ENCODE measurements at regions not wholly inside any gene's neighbourhood (a gene's known extent, or its start where the extent isn't known, plus 50 kb on each side); places are given as distances from the start of the nearest gene placed in this dataset.

- no peak for DNase-seq
Observed at GRCh38 chr2:191515551-191515950, 162.4 kb upstream of the NABP1 start.

GRCh38 chr2:191516260-191516659, 161.7 kb upstream of the NABP1 start:
- DNase-seq = no peak

- DNase-seq = peak; percentile 57
Observed at GRCh38 chr2:191521608-191522208, 156.2 kb upstream of the NABP1 start.

DNA sequence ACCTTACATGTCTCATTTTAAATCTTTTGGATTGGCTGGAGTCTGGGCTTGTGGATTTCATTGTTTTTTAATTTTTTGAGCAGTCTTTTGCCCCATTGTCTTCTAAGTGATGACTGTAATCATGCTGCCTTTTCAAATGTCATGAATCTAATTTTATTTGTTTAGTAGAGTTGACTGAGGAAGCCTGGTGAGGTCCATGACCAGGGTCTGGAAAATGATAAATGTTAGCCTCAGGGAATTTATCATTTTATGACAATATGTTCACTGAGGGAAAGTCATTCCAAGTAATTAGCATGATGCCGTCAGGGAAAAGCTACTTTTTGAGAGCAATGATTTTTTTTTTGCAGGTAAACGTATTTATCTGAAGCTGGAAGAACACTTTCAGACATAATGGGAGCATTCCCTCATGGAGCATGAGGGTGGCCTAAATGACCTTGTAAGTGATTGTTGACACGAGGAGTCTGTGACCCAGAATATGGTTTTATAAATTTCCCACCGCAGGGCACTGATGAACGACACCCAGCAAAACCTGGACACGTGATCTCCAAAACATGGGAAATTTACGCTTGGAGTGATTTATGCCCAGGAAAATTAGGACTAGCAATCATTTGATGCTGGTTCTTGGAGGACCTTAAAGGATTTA, 155.3 kb upstream of the NABP1 start:
- no peak for DNase-seq

DNA sequence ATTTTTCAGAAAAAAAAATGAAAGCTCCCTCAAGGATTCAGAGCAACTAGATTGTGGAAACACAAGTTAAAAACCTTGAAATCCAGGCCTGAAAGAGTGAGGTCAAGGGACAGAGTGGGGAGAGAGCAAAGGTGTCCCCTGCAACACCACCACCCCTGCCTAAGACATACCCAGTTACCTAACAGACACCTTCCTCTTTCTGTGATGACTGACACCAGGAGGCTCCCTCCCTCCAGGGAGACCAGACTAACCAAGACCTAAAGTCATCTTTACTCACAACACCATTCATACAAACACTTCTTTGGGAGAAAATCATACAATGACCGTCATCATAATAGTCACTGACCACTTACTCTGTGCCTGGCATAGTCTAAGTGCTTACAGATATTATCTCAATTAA, 151.8 kb upstream of the NABP1 start:
- no peak for DNase-seq

DNA sequence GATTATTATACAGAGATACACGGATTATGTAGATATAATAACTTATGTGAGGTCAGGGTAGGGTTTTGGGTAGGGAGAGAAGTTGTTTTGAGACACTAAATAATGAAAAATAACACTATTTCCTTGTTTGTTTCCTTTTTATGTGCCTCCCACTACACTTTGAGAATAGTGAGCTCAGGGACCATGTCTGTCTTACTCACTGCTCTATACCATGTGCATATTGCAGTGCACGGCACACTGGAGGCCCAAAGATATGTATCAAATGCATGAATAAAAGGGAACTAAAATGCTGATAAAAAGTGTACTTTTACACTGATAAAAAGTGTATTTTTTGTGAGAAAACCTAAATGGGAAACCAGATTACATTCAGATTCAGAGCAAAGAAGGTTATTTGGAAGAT, 151.4 kb upstream of the NABP1 start:
- no peak for DNase-seq

DNA sequence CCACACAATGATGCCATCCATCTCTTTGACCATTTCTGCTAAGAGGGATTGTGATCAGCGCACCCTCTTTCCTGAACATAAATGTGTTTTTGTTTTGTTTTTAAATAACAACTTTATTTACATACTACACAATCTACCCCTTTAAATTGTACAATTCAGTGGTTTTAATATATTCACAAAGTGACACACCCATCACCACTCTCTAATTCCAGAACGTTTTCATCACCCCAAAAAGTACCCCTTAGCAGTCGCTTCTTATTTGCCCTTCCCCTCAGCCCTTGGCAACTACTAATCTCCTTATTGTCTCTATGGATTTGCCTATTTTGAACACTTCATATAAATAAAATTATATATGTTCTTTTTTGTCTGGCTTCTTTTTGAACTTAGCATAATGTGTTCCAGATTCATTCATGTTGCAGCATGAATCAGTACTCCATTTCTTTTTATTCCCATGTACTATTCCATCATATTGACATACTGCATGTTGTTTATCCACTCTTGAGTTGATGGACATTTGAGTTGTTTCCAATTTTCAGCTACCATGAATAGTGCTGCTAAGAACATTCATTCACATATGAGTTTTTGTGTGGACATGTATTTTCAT, 150.9 kb upstream of the NABP1 start:
- DNase-seq = no peak

DNA sequence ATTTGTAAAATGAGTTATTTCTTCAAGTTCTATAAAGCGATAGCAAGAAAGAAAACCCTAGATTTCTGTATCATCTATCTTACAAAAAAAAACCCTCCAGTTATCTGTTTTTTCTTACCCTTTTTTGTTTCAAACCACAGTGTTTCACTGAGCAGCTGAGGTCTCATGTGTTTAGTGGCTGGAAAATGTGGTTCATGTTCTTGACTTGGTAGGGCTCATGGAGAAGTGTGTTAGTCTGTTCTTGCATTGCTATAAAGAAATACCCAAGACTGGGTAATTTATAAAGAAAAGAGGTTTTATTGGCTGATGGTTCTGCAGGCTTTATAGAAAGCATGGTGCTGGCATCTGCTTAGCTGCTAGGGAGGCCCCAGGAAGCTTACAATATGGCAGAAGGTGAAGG, 147.3 kb upstream of the NABP1 start:
- no peak for DNase-seq

- DNase-seq = peak; percentile 40
Observed at GRCh38 chr2:191533693-191534180, 144.2 kb upstream of the NABP1 start.

DNA sequence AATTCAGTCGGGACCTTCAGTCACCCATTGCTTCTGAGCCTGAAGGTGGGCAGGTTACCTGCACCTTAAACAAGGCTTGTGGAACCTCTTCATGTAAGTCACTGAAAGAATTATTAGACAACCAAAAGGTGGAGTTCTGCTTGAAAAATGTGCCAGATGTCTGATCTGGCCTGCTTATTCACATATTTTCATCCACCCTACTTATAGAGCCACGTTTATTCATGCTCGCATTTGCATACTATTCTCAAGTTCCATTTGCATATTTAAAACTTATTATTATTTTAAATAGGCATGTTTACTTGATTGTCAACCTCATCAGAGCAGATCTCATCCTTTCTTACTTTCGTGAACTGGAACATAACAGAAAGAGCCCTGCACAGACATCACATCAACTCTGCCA, 140.0 kb upstream of the NABP1 start:
- DNase-seq = no peak

DNA sequence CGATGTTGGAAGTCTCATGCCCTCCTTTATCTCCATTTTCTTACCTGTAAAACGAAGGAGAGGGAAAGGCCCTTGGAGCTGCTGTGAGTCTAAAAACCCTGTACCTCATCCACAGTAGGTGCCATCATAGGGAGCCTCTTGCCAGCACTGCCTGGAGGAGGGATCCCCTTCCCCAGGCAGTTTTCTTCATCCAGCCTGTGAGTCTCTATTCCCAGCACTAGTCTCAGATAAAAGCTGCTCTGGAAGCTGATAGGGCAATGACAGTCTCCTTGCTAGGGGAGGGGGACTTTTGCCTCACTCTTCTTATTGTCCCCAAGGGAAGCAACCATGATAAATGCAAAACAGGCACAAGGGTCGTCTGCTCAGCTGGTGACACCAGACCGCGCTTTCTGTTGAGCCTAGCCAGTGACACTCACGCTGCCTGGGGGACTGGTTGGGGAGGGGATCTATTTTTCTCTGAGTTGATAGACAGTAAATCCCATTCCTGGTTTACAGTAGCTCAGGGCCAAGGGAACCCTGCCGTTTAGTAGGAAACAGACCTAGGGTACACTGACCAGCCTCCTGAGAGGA, 139.5 kb upstream of the NABP1 start:
- DNase-seq = no peak

DNA sequence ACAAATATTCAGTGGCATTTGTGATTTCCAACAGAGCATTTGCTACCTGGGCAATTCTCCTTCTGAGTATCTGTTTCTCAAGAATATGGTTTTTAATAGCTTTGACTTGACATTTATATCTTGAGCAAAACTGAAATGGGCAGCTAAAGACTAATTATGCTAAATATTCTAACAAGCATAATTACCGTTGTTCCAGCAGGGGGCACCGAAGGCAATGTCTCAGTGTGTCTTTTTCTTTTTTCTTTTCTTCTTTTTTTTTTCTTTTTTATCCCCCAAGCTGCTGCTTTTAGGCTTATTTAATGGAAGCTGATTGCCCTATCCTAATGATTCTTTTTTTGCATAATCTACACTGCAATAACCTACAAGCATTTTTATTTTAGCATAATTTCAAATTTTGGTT, 138.9 kb upstream of the NABP1 start:
- peak; percentile 72 for DNase-seq

- DNase-seq = no peak
Observed at GRCh38 chr2:191540681-191541080, 137.3 kb upstream of the NABP1 start.

DNA sequence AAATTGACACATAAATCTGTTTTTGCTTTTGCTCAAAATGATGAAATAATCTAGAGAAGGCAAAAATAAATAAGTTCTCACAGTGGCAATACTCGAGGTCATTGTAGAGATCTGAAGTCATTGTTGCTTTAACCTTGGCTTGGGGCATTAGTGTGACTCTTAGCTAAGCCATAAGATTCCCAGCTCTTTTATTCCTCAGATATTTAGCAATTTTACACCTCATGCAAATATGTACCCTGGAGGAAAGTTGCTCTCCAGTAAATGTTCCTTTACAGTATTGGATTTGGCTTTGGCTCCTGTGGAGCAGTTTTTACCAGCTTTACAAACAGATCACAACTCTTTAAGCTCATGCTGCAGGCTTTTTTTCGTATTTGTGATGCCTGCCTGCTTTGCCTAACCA, 134.2 kb upstream of the NABP1 start:
- no peak for DNase-seq

GRCh38 chr2:191544461-191545062, 133.4 kb upstream of the NABP1 start:
- no peak for DNase-seq

DNA sequence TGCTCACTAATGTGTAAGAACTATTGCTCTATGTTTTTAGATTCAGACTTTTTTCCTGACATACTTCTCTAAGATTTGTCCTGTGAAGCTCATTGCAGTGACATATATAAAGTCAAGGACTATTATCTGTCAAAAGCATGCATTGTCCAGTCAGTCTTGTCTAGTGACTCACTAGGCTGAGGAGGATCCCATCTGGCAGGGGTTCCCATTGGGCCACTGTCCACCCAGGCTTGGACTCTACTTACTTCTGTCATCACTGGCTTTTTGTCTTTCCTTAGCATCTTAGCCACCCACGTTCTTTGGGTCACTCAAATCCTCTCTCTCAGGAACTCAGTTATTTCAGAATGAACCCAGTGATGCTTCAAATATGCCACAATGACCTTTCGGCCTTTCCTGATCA, 132.6 kb upstream of the NABP1 start:
- no peak for DNase-seq

- no peak for DNase-seq
Observed at GRCh38 chr2:191552066-191552465, 125.9 kb upstream of the NABP1 start.

- no peak for DNase-seq
Observed at GRCh38 chr2:191554240-191554639, 123.7 kb upstream of the NABP1 start.

- peak; percentile 91 for DNase-seq
Observed at GRCh38 chr2:191555092-191555742, 122.7 kb upstream of the NABP1 start.

GRCh38 chr2:191556463-191556862, 121.5 kb upstream of the NABP1 start:
- no peak for DNase-seq

GRCh38 chr2:191557841-191558240, 120.1 kb upstream of the NABP1 start:
- DNase-seq = no peak

DNA sequence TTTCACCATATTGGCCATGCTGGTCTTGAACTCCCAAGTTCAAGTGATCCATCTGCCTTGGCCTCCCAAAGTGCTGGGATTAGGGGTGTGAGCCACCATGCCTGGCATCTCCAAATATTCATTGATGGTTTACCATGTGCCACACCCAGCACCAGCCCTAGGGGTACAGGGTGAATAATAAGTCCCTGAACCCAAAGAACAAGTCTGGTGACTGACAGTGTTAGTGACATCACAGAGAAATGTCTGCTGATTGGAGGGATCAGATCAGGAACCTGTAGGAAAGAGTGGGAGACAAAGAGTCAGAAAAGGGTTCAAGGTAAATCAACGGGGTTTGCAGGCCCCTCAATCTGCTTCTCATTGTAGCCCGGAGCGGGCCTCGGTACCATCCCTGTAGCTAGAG, 118.4 kb upstream of the NABP1 start:
- no peak for DNase-seq

- no peak for DNase-seq
Observed at GRCh38 chr2:191560411-191560980, 117.4 kb upstream of the NABP1 start.
